SK-N-SH (cell line): ENCODE measurements at regions not wholly inside any gene's neighbourhood (a gene's known extent, or its start where the extent isn't known, plus 50 kb on each side); places are given as distances from the start of the nearest gene placed in this dataset.

ENCODE experiments used
- EP300 ChIP-seq, 2 experiments: IDR thresholded peaks; 2 replicates each; pipeline versions ENCODE4 v1.4.0 to v1.6.1; 2012; ENCODE audit warnings: borderline replicate concordance in 1 of 2, low read depth in 1 of 2, low read length in 1 of 2
- FOXJ3 ChIP-seq: sonication (generic); formaldehyde crosslinking; IDR thresholded peaks from 2 replicates; pipeline ENCODE4 v1.5.1; 2020; ENCODE audit warnings: mild to moderate bottlenecking, missing genetic modification reagents
- JUND ChIP-seq: IDR thresholded peaks from 2 replicates; pipeline ENCODE4 v1.4.0; 2012
- MXI1 ChIP-seq: IDR thresholded peaks from 2 replicates; pipeline ENCODE4 v1.6.1; 2012; ENCODE audit warnings: mild to moderate bottlenecking, low read depth, low read length, improper control_type of control experiment
- NFIC ChIP-seq: IDR thresholded peaks from 2 replicates; pipeline ENCODE4 v1.4.0; 2012; ENCODE audit warnings: borderline replicate concordance
- POLR2AphosphoS5 ChIP-seq: IDR thresholded peaks from 2 replicates; pipeline ENCODE4 v1.6.1; 2012; ENCODE audit warnings: low read depth, low read length
- RXRA ChIP-seq: IDR thresholded peaks from 2 replicates; pipeline ENCODE4 v1.4.0; 2012; ENCODE audit warnings: low read depth, mild to moderate bottlenecking, borderline replicate concordance
- TAF1 ChIP-seq: IDR thresholded peaks from 2 replicates; pipeline ENCODE4 v1.6.1; 2012; ENCODE audit warnings: low read depth, mild to moderate bottlenecking, low read length, moderate library complexity, borderline replicate concordance
- TF ChIP-seq, protein P1 (sequence below): IDR thresholded peaks from 2 replicates; pipeline ENCODE4 v1.6.1; 2012; ENCODE audit warnings: mild to moderate bottlenecking, low read depth, low read length, moderate library complexity
- TF ChIP-seq, protein P2 (sequence below): IDR thresholded peaks from 2 replicates; pipeline ENCODE4 v1.4.0; 2012; ENCODE audit warnings: low read depth
- TF ChIP-seq, protein P3 (sequence below): fragments of 200-600 bp; sonication (generic); IDR thresholded peaks from 2 replicates; pipeline ENCODE4 v1.6.1; 2017; ENCODE audit warnings: antibody characterized with exemption, mild to moderate bottlenecking, moderate library complexity
- TF ChIP-seq, protein P4 (sequence below): fragments of 150-350 bp; IDR thresholded peaks from 2 replicates; pipeline ENCODE4 v1.6.1; 2017; ENCODE audit warnings: antibody characterized with exemption, low read length, low read depth, borderline replicate concordance
- TF ChIP-seq, protein P5 (sequence below): IDR thresholded peaks from 2 replicates; pipeline ENCODE4 v1.4.0; 2012; ENCODE audit warnings: low read depth, borderline replicate concordance

DNA sequence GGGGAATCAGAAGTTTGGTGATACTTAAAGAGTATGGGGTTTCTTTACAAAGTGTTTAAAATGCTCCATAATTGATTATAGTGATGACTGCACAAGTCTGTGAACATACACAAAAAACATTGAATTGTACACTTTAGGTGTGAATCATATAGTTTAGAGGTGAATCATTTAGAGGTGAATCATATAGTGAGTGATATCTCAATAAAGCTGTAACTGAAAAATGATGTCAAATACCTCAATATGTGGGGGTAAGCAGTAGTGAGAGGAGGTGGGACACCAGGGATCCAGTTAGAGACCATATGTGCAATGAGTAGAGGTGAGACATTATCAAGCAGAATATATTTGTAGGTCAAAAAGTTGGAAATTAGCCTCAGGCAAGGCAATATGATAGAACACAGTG is 264.5 kb downstream of the PMP22 start:
- TF ChIP-seq NFIC (no peak), TAF1 (no peak), EP300 (IDR thresholded peaks at IDR 0.05; ENCODE audit: borderline replicate concordance in 1 of 2, low read depth in 1 of 2, low read length in 1 of 2) (no peak), POLR2AphosphoS5 (no peak), MXI1 (no peak), RXRA (no peak), FOXJ3 (CRISPR knock-in tag) (no peak), JUND (no peak)
- TF ChIP-seq, protein P1, sequence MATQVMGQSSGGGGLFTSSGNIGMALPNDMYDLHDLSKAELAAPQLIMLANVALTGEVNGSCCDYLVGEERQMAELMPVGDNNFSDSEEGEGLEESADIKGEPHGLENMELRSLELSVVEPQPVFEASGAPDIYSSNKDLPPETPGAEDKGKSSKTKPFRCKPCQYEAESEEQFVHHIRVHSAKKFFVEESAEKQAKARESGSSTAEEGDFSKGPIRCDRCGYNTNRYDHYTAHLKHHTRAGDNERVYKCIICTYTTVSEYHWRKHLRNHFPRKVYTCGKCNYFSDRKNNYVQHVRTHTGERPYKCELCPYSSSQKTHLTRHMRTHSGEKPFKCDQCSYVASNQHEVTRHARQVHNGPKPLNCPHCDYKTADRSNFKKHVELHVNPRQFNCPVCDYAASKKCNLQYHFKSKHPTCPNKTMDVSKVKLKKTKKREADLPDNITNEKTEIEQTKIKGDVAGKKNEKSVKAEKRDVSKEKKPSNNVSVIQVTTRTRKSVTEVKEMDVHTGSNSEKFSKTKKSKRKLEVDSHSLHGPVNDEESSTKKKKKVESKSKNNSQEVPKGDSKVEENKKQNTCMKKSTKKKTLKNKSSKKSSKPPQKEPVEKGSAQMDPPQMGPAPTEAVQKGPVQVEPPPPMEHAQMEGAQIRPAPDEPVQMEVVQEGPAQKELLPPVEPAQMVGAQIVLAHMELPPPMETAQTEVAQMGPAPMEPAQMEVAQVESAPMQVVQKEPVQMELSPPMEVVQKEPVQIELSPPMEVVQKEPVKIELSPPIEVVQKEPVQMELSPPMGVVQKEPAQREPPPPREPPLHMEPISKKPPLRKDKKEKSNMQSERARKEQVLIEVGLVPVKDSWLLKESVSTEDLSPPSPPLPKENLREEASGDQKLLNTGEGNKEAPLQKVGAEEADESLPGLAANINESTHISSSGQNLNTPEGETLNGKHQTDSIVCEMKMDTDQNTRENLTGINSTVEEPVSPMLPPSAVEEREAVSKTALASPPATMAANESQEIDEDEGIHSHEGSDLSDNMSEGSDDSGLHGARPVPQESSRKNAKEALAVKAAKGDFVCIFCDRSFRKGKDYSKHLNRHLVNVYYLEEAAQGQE: no peak
- TF ChIP-seq, protein P2, sequence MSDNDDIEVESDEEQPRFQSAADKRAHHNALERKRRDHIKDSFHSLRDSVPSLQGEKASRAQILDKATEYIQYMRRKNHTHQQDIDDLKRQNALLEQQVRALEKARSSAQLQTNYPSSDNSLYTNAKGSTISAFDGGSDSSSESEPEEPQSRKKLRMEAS: no peak
- TF ChIP-seq, protein P3, sequence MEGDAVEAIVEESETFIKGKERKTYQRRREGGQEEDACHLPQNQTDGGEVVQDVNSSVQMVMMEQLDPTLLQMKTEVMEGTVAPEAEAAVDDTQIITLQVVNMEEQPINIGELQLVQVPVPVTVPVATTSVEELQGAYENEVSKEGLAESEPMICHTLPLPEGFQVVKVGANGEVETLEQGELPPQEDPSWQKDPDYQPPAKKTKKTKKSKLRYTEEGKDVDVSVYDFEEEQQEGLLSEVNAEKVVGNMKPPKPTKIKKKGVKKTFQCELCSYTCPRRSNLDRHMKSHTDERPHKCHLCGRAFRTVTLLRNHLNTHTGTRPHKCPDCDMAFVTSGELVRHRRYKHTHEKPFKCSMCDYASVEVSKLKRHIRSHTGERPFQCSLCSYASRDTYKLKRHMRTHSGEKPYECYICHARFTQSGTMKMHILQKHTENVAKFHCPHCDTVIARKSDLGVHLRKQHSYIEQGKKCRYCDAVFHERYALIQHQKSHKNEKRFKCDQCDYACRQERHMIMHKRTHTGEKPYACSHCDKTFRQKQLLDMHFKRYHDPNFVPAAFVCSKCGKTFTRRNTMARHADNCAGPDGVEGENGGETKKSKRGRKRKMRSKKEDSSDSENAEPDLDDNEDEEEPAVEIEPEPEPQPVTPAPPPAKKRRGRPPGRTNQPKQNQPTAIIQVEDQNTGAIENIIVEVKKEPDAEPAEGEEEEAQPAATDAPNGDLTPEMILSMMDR: no peak
- TF ChIP-seq, protein P4, sequence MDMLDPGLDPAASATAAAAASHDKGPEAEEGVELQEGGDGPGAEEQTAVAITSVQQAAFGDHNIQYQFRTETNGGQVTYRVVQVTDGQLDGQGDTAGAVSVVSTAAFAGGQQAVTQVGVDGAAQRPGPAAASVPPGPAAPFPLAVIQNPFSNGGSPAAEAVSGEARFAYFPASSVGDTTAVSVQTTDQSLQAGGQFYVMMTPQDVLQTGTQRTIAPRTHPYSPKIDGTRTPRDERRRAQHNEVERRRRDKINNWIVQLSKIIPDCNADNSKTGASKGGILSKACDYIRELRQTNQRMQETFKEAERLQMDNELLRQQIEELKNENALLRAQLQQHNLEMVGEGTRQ: no peak
- TF ChIP-seq, protein P5, sequence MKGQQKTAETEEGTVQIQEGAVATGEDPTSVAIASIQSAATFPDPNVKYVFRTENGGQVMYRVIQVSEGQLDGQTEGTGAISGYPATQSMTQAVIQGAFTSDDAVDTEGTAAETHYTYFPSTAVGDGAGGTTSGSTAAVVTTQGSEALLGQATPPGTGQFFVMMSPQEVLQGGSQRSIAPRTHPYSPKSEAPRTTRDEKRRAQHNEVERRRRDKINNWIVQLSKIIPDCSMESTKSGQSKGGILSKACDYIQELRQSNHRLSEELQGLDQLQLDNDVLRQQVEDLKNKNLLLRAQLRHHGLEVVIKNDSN: no peak
